Erythroblast (primary cell): ENCODE measurements at regions not wholly inside any gene's neighbourhood (a gene's known extent, or its start where the extent isn't known, plus 50 kb on each side); places are given as distances from the start of the nearest gene placed in this dataset.

Source experiments
- GATA1 ChIP-seq: IDR thresholded peaks from 2 replicates; pipeline ENCODE4 v1.6.1; 2011; ENCODE audit warnings: low read depth, mild to moderate bottlenecking, control low read depth, low read length, moderate library complexity
- POLR2A ChIP-seq: IDR thresholded peaks from 2 replicates; pipeline ENCODE4 v1.6.1; 2011; ENCODE audit warnings: mild to moderate bottlenecking, low read length

DNA sequence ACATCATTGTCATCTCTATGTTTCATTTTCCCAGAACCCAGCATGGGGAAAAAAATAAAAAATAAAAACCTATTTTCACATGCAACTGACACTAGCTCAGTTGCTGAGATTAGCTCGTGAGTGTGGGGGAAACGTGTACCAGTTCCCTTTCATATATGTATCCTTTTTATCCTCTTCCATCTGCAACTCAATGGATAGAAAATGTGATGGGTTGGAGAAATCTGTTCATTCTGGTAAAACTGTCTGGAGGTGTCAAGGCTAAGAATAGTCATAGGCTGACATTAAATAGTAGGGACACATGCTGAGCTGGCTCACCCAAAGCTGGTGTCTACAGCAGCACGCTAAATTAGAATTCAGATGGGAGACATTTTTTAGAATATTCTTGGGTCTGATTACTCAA lies 519.3 kb downstream of the ELAVL2 start:
- no peak for TF ChIP-seq POLR2A
- no peak for TF ChIP-seq GATA1
